ENCODE measurements at regions not wholly inside any gene's neighbourhood (a gene's known extent, or its start where the extent isn't known, plus 50 kb on each side); places are given as distances from the start of the nearest gene placed in this dataset.
A peak's percentile ranks its signal among the peaks of the same experiment; 100 is the strongest.

DNA sequence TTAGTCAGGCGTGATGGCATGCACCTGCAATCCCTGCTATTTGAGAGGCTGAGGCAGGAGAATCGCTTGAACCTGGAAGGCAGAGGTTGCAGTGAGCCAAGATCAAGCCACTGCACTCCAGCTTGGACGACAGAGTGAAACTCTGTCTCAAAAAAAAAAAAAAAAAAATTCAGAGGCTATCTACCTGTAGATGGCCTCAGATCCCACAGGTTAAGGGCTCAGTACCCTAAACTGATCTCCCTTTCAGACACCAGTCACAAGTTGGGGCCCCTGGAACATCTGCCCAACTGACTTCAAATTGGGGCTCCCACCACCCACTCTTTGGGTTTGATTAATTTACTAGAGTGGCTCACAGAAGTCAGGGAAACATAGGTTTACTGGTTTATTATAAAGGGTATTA is 65.4 kb upstream of the ERCC6L2 start:
- Histone ChIP-seq H3K4me3 (no peak overlapping the region), H3K9me3 (no peaks in the 10 kb centered on the region), H3K27me3 (no peaks in the 10 kb centered on the region), H3K4me1 (peaks cover 0 to 3% of the 10 kb centered on the region in 2 donors), H3K27ac (no peak overlapping the region), H3K36me3 (no peaks in the 10 kb centered on the region)
- intact Hi-C loops (cut with DNase I), result no loop called here
- no peak for ATAC-seq
- no peak for DNase-seq
- TF ChIP-seq, protein P1, sequence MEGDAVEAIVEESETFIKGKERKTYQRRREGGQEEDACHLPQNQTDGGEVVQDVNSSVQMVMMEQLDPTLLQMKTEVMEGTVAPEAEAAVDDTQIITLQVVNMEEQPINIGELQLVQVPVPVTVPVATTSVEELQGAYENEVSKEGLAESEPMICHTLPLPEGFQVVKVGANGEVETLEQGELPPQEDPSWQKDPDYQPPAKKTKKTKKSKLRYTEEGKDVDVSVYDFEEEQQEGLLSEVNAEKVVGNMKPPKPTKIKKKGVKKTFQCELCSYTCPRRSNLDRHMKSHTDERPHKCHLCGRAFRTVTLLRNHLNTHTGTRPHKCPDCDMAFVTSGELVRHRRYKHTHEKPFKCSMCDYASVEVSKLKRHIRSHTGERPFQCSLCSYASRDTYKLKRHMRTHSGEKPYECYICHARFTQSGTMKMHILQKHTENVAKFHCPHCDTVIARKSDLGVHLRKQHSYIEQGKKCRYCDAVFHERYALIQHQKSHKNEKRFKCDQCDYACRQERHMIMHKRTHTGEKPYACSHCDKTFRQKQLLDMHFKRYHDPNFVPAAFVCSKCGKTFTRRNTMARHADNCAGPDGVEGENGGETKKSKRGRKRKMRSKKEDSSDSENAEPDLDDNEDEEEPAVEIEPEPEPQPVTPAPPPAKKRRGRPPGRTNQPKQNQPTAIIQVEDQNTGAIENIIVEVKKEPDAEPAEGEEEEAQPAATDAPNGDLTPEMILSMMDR (IDR thresholded peaks at IDR 0.05), result no peak

- ATAC-seq (no peak), DNase-seq (no peak)
- Histone ChIP-seq H3K4me1 (peaks cover 0 to 3% of the 10 kb centered on the region in 2 donors), H3K9me3 (no peaks in the 10 kb centered on the region), H3K27me3 (no peaks in the 10 kb centered on the region), H3K4me3 (no peak overlapping the region), H3K27ac (no peak overlapping the region), H3K36me3 (no peaks in the 10 kb centered on the region)
- intact Hi-C loops (cut with DNase I), result no loop called here
- TF ChIP-seq, protein P1 (IDR thresholded peaks at IDR 0.05), result no peak
Measured at GRCh38 chr9:95809686-95810085, 65.8 kb upstream of the ERCC6L2 start.

DNA sequence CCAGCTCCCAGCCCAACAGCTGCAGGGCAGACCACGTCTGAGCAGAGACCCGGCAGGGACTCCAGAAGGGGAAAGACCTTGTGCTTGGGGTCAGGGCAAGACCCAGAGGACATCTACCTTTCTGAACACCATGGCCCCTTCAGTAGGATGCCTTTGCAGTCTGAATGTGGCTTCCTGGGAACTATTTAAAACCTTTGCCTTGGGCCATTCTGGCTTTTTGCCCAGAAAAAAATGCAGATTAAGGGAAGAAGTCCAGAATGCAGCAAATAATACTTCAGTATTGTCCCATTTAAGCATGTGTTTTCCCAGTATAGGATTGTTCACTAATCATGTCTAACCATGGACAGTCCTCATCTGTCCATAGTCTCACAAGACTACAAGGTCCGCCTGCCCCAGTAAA is 67.5 kb upstream of the ERCC6L2 start:
- ATAC-seq (no peak), DNase-seq (peak in 2 of 4 donors; percentile 37 to 39)
- H3K36me3 ChIP-seq, result no peaks in the 10 kb centered on the region
- H3K4me3 ChIP-seq, result no peak overlapping the region
- no peak overlapping the region for H3K27ac ChIP-seq
- no peaks in the 10 kb centered on the region for H3K27me3 ChIP-seq
- intact Hi-C loops (cut with DNase I), result no loop called here
- H3K9me3 ChIP-seq, result no peaks in the 10 kb centered on the region
- TF ChIP-seq, protein P1 (IDR thresholded peaks at IDR 0.05), result no peak
- H3K4me1 ChIP-seq, result peaks cover 0 to 3% of the 10 kb centered on the region in 2 donors

DNA sequence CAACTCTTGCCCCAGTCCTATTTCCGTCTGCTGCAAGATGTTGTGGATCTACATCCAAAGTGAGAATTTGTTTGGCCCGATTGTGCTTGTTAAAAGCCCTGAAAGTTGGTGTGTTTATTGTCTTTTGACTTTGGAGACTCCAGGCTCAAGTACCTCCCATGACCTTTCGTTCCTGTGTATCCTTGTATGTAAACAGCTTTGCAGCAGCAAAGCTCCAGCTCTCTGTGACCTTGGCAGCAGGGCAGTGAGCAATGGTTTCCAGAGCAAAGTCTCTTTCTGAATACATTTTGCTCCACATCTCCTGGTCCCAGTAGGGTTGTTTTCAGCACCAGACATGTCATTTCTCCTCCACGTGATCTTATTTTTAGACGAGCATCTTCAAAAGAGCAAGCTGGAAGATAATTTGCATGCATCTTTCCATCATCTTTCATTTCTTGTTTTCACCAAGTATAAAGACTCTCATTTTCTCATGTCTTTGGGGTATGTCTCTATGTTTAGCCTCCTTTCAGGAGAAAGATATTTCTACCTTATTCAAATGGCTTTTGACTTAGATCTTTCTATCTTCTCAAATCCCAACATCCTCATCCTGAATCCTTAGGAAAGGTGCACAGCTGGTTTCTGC is 68.1 kb upstream of the ERCC6L2 start:
- H3K9me3 ChIP-seq, result no peaks in the 10 kb centered on the region
- TF ChIP-seq, protein P1 (IDR thresholded peaks at IDR 0.05), result no peak
- intact Hi-C loops (cut with DNase I), result no loop called here
- no peak overlapping the region for H3K4me3 ChIP-seq
- peaks cover 0 to 3% of the 10 kb centered on the region in 2 donors for H3K4me1 ChIP-seq
- DNase-seq (no peak), ATAC-seq (no peak)
- H3K27me3 ChIP-seq, result no peaks in the 10 kb centered on the region
- H3K27ac ChIP-seq, result no peak overlapping the region
- no peaks in the 10 kb centered on the region for H3K36me3 ChIP-seq

GRCh38 chr9:95803197-95803596 is 72.3 kb upstream of the ERCC6L2 start:
- TF ChIP-seq, protein P1 (IDR thresholded peaks at IDR 0.05), result no peak
- H3K4me3 ChIP-seq, result no peak overlapping the region
- H3K27ac ChIP-seq, result no peak overlapping the region
- peaks cover 0 to 3% of the 10 kb centered on the region in 2 donors for H3K4me1 ChIP-seq
- ATAC-seq (no peak), DNase-seq (no peak)
- intact Hi-C loops (cut with DNase I), result no loop called here
- no peaks in the 10 kb centered on the region for H3K9me3 ChIP-seq
- no peaks in the 10 kb centered on the region for H3K36me3 ChIP-seq
- peaks cover 0 to 9% of the 10 kb centered on the region in 2 donors for H3K27me3 ChIP-seq
